ENCODE measurements at regions not wholly inside any gene's neighbourhood (a gene's known extent, or its start where the extent isn't known, plus 50 kb on each side); places are given as distances from the start of the nearest gene placed in this dataset.

DNA sequence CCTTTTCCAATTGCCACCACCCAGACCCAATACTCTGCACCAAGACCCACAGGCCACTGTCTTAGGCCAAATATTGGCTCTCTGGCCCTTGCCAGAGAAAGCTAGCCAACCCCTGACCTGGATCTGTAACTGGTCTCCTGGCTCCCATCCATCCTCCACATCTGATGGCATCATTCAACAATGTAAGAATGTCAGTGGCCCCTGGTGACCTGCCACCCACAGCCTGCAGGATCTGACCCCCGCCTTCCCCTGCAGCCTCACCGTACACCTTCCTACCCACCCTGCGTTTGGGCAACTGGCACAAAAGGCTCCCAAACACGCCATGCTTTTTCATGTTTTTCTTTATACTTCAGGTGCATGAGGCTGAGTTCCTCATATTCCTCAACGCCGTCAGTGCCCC, 60.0 kb upstream of the ASAP2 start:
- Histone ChIP-seq H3K79me2 (ENCODE audit: control insufficient read depth in 1 of 2, insufficient read depth in 2 of 2, low read length in 2 of 2) (no peaks in the 10 kb centered on the region), H3K4ac (replicated peaks; ENCODE audit: insufficient read length, low read depth, low read length) (no peak overlapping the region), H3K14ac (ENCODE audit: insufficient read length) (no peak overlapping the region), H4K20me1 (replicated peaks in 1 of 2; ENCODE audit: control insufficient read depth in 1 of 2, insufficient read depth in 2 of 2, low read length in 2 of 2) (peaks cover 0 to under 1% of the 10 kb centered on the region in 2 experiments), H2BK20ac (ENCODE audit: low read length) (no peak overlapping the region), H3K18ac (ENCODE audit: extremely low read depth, low read length) (no peak overlapping the region), H3K4me1 (replicated peaks in 1 of 4; ENCODE audit: control insufficient read depth in 3 of 4, insufficient read depth in 4 of 4, low read length in 3 of 4) (peaks cover 0 to 2% (median 0%) of the 10 kb centered on the region in 4 experiments; a peak in 3 of 7 replicates), H3K79me1 (ENCODE audit: low read depth, low read length) (no peaks in the 10 kb centered on the region), H2AK5ac (ENCODE audit: low read depth, low read length) (no peak overlapping the region), H4K8ac (ENCODE audit: extremely low read depth, insufficient read depth, low read length) (no peak overlapping the region), H2BK15ac (ENCODE audit: low read length) (no peak overlapping the region), H3K4me2 (ENCODE audit: insufficient read depth in 1 of 2, low read depth in 2 of 2, low read length in 2 of 2) (no peak overlapping the region), H3K4me3 (ENCODE audit: extremely low read depth in 1 of 4, insufficient read depth in 2 of 4, low read depth in 3 of 4, low read length in 4 of 4) (no peak overlapping the region), H3K9ac (replicated peaks in 1 of 4; ENCODE audit: extremely low read depth in 1 of 4, low read depth in 3 of 4, low read length in 3 of 4) (no peak overlapping the region), H2BK5ac (ENCODE audit: low read depth, low read length) (no peak overlapping the region), H3K23ac (ENCODE audit: insufficient read length) (no peak overlapping the region), H4K5ac (ENCODE audit: insufficient read length, low read depth, low read length) (no peak overlapping the region), H3K27ac (ENCODE audit: low read depth, low read length) (no peak overlapping the region), H3K23me2 (ENCODE audit: low read depth, low read length) (peaks cover 2% of the 10 kb centered on the region; the same call in 1 of the 2 replicates), H2BK12ac (ENCODE audit: low read depth, low read length) (no peak overlapping the region), H2AFZ (ENCODE audit: low read length) (no peak overlapping the region), H3K36me3 (ENCODE audit: control insufficient read depth in 2 of 4, insufficient read depth in 4 of 4, low read length in 3 of 4) (no peaks in the 10 kb centered on the region), H4K91ac (replicated peaks; ENCODE audit: insufficient read length, low read length) (no peak overlapping the region), H3K9me3 (ENCODE audit: insufficient read depth in 2 of 2, low read depth in 1 of 2, low read length in 1 of 2) (no peaks in the 10 kb centered on the region), H3K27me3 (replicated peaks in 1 of 4; ENCODE audit: control insufficient read depth in 3 of 4, extremely low read depth in 1 of 4, insufficient read depth in 3 of 4, low read length in 3 of 4) (peaks cover 0 to 22% (median 11%) of the 10 kb centered on the region in 4 experiments; a peak in 5 of 7 replicates), H3K56ac (replicated peaks; ENCODE audit: insufficient read length, low read depth, low read length) (no peak overlapping the region), H2BK120ac (replicated peaks; ENCODE audit: low read depth, low read length) (no peak overlapping the region)
- DNase-seq (ENCODE audit: low read depth in 1 of 2, low spot score in 2 of 2) (no peak), FAIRE-seq (no peak)
- WGBS, 2 experiments (ENCODE audit: extremely low coverage in 1 of 2, insufficient coverage in 1 of 2, insufficient read length in 1 of 2, insufficient replicate concordance in 2 of 2, low coverage in 1 of 2, low lambda C conversion rate in 2 of 2, missing lambda C conversion rate in 1 of 2) = 88% methylated on average over 6 of the region's 6 CpGs; no CpG with 5 or more reads in 1 of the 2 experiments
- POLR2A ChIA-PET (ENCODE audit: partially characterized antibody) = interaction anchor here (1.0 kb wide), 1 partner anchor 188 kb away, joined by 3 read pairs; no protein-coding TSS in a partner anchor
- CTCF ChIA-PET (ENCODE audit: partially characterized antibody) = no interaction called here
- no peak for TF ChIP-seq JUND (IDR thresholded peaks at IDR 0.05; ENCODE audit: low read length)
- TF ChIP-seq CTBP2 (IDR thresholded peaks at IDR 0.05; ENCODE audit: borderline replicate concordance, insufficient read depth, insufficient read length, low read length) = no peak
- TF ChIP-seq SP4 (IDR thresholded peaks at IDR 0.05; ENCODE audit: low read length) = no peak
- TF ChIP-seq CHD2 (IDR thresholded peaks at IDR 0.05; ENCODE audit: low read length) = no peak
- TF ChIP-seq POLR2AphosphoS5 (IDR thresholded peaks at IDR 0.05; ENCODE audit: low read depth, low read length) = no peak
- TF ChIP-seq, protein P1, sequence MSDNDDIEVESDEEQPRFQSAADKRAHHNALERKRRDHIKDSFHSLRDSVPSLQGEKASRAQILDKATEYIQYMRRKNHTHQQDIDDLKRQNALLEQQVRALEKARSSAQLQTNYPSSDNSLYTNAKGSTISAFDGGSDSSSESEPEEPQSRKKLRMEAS (IDR thresholded peaks at IDR 0.05) = no peak
- no peak for TF ChIP-seq HDAC6 (IDR thresholded peaks at IDR 0.05; ENCODE audit: low read depth, low read length)
- no peak for TF ChIP-seq MAFK (IDR thresholded peaks at IDR 0.05; ENCODE audit: low read depth, low read length)
- no peak for TF ChIP-seq SIRT6 (IDR thresholded peaks at IDR 0.05; ENCODE audit: low read length)

Measured in H1 (cell line).